ENCODE measurements at regions not wholly inside any gene's neighbourhood (a gene's known extent, or its start where the extent isn't known, plus 50 kb on each side); places are given as distances from the start of the nearest gene placed in this dataset.
"Not testable (repeated sequence)": the region's sequence is repeated elsewhere in the genome, so short reads cannot be mapped to it uniquely, and the experiment has no call there.

- not testable (repeated sequence) for H3K9ac ChIP-seq (ENCODE audit: low read length); H4K20me1 ChIP-seq (ENCODE audit: low read depth, low read length); H3F3A ChIP-seq (ENCODE audit: insufficient read depth); H3K4me3 ChIP-seq (ENCODE audit: insufficient read depth, low read length, poor library complexity, severe bottlenecking); H2AFZ ChIP-seq (ENCODE audit: low read depth, low read length, severe bottlenecking); H3K27me3 ChIP-seq (ENCODE audit: low read length); H3K9me3 ChIP-seq (ENCODE audit: insufficient read depth, low read length); H3K27ac ChIP-seq (ENCODE audit: low read depth, low read length); H3K36me3 ChIP-seq (ENCODE audit: low read length); H3K9me2 ChIP-seq (replicated peaks; ENCODE audit: insufficient read depth, low read length); H3K4me2 ChIP-seq (ENCODE audit: low read depth, low read length, poor library complexity, severe bottlenecking); H3K79me2 ChIP-seq (ENCODE audit: insufficient read depth, low read length)
Measured at GRCh38 chr9:62822185-62822584, 1632.3 kb downstream of the SPATA31A7 start.

- not testable (repeated sequence) for H3K4me3 ChIP-seq (ENCODE audit: insufficient read depth, low read length, poor library complexity, severe bottlenecking); H3K27ac ChIP-seq (ENCODE audit: low read depth, low read length); H3K36me3 ChIP-seq (ENCODE audit: low read length); H3K9ac ChIP-seq (ENCODE audit: low read length); H3K9me3 ChIP-seq (ENCODE audit: insufficient read depth, low read length); H3K4me2 ChIP-seq (ENCODE audit: low read depth, low read length, poor library complexity, severe bottlenecking); H2AFZ ChIP-seq (ENCODE audit: low read depth, low read length, severe bottlenecking); H3K79me2 ChIP-seq (ENCODE audit: insufficient read depth, low read length); H4K20me1 ChIP-seq (ENCODE audit: low read depth, low read length); H3F3A ChIP-seq (ENCODE audit: insufficient read depth); H3K27me3 ChIP-seq (ENCODE audit: low read length); H3K9me2 ChIP-seq (replicated peaks; ENCODE audit: insufficient read depth, low read length)
Measured at GRCh38 chr9:62827957-62828907, 1638.4 kb downstream of the SPATA31A7 start.

- not testable (repeated sequence) for H3K27me3 ChIP-seq (ENCODE audit: low read length); H3K4me3 ChIP-seq (ENCODE audit: insufficient read depth, low read length, poor library complexity, severe bottlenecking); H3F3A ChIP-seq (ENCODE audit: insufficient read depth); H3K9me3 ChIP-seq (ENCODE audit: insufficient read depth, low read length); H4K20me1 ChIP-seq (ENCODE audit: low read depth, low read length); H3K4me2 ChIP-seq (ENCODE audit: low read depth, low read length, poor library complexity, severe bottlenecking); H3K36me3 ChIP-seq (ENCODE audit: low read length); H3K79me2 ChIP-seq (ENCODE audit: insufficient read depth, low read length); H3K27ac ChIP-seq (ENCODE audit: low read depth, low read length); H3K9ac ChIP-seq (ENCODE audit: low read length); H3K9me2 ChIP-seq (replicated peaks; ENCODE audit: insufficient read depth, low read length); H2AFZ ChIP-seq (ENCODE audit: low read depth, low read length, severe bottlenecking)
Measured at GRCh38 chr9:62830829-62831459, 1641.1 kb downstream of the SPATA31A7 start.

- H3K9ac ChIP-seq (ENCODE audit: low read length); H3K9me2 ChIP-seq (replicated peaks; ENCODE audit: insufficient read depth, low read length); H3K27me3 ChIP-seq (ENCODE audit: low read length); H2AFZ ChIP-seq (ENCODE audit: low read depth, low read length, severe bottlenecking); H3K27ac ChIP-seq (ENCODE audit: low read depth, low read length); H3K4me3 ChIP-seq (ENCODE audit: insufficient read depth, low read length, poor library complexity, severe bottlenecking); H3K4me2 ChIP-seq (ENCODE audit: low read depth, low read length, poor library complexity, severe bottlenecking); H3K36me3 ChIP-seq (ENCODE audit: low read length); H4K20me1 ChIP-seq (ENCODE audit: low read depth, low read length); H3K9me3 ChIP-seq (ENCODE audit: insufficient read depth, low read length); H3K79me2 ChIP-seq (ENCODE audit: insufficient read depth, low read length); H3F3A ChIP-seq (ENCODE audit: insufficient read depth): not testable (repeated sequence)
Measured at GRCh38 chr9:62833323-62834200, 1643.7 kb downstream of the SPATA31A7 start.

- Histone ChIP-seq H3K4me3 (ENCODE audit: insufficient read depth, low read length, poor library complexity, severe bottlenecking) (peak overlapping the region; percentile 56), H3K27ac (ENCODE audit: low read depth, low read length) (peak overlapping the region; percentile 90), H2AFZ (ENCODE audit: low read depth, low read length, severe bottlenecking) (peak overlapping the region; percentile 87), H3K9ac (ENCODE audit: low read length) (peak overlapping the region; percentile 65), H3K4me2 (ENCODE audit: low read depth, low read length, poor library complexity, severe bottlenecking) (peak overlapping the region; percentile 60)
- H3K36me3 ChIP-seq (ENCODE audit: low read length); H3K27me3 ChIP-seq (ENCODE audit: low read length); H3K9me3 ChIP-seq (ENCODE audit: insufficient read depth, low read length); H3K79me2 ChIP-seq (ENCODE audit: insufficient read depth, low read length); H4K20me1 ChIP-seq (ENCODE audit: low read depth, low read length); H3K9me2 ChIP-seq (replicated peaks; ENCODE audit: insufficient read depth, low read length); H3F3A ChIP-seq (ENCODE audit: insufficient read depth): not testable (repeated sequence)
Measured at GRCh38 chr9:62837254-62837911, 1647.5 kb downstream of the SPATA31A7 start.

GRCh38 chr9:62838024-62838718 lies 1648.3 kb downstream of the SPATA31A7 start:
- Histone ChIP-seq H3K27ac (ENCODE audit: low read depth, low read length) (peak overlapping the region; percentile 90), H3K4me3 (ENCODE audit: insufficient read depth, low read length, poor library complexity, severe bottlenecking) (peak overlapping the region; percentile 56), H3K4me2 (ENCODE audit: low read depth, low read length, poor library complexity, severe bottlenecking) (peak overlapping the region; percentile 60)

GRCh38 chr9:62839168-62839567 lies 1649.3 kb downstream of the SPATA31A7 start:
- H3K36me3 ChIP-seq (ENCODE audit: low read length); H2AFZ ChIP-seq (ENCODE audit: low read depth, low read length, severe bottlenecking); H3K79me2 ChIP-seq (ENCODE audit: insufficient read depth, low read length); H3K9me2 ChIP-seq (replicated peaks; ENCODE audit: insufficient read depth, low read length); H3K27me3 ChIP-seq (ENCODE audit: low read length); H3K4me2 ChIP-seq (ENCODE audit: low read depth, low read length, poor library complexity, severe bottlenecking); H3K27ac ChIP-seq (ENCODE audit: low read depth, low read length); H3K9me3 ChIP-seq (ENCODE audit: insufficient read depth, low read length); H3K4me3 ChIP-seq (ENCODE audit: insufficient read depth, low read length, poor library complexity, severe bottlenecking); H3K9ac ChIP-seq (ENCODE audit: low read length); H3F3A ChIP-seq (ENCODE audit: insufficient read depth); H4K20me1 ChIP-seq (ENCODE audit: low read depth, low read length): not testable (repeated sequence)

More at GRCh38 chr9:62838024-62838718, 1648.3 kb downstream of the SPATA31A7 start:
- H3K79me2 ChIP-seq (ENCODE audit: insufficient read depth, low read length); H3K9me3 ChIP-seq (ENCODE audit: insufficient read depth, low read length); H2AFZ ChIP-seq (ENCODE audit: low read depth, low read length, severe bottlenecking); H3F3A ChIP-seq (ENCODE audit: insufficient read depth); H3K36me3 ChIP-seq (ENCODE audit: low read length); H3K27me3 ChIP-seq (ENCODE audit: low read length); H4K20me1 ChIP-seq (ENCODE audit: low read depth, low read length); H3K9me2 ChIP-seq (replicated peaks; ENCODE audit: insufficient read depth, low read length): not testable (repeated sequence)
- peak overlapping the region; percentile 65 for H3K9ac ChIP-seq (ENCODE audit: low read length)

All from SU-DHL-6 (cell line).